Kidney tubule cell (primary cell): ENCODE measurements at regions not wholly inside any gene's neighbourhood (a gene's known extent, or its start where the extent isn't known, plus 50 kb on each side); places are given as distances from the start of the nearest gene placed in this dataset.
"Not testable (repeated sequence)": the region's sequence is repeated elsewhere in the genome, so short reads cannot be mapped to it uniquely, and the experiment has no call there.

Experiments
- DNase-seq: peaks from one replicate; pipeline ENCODE4 v3.0.0-alpha.2; 2018; ENCODE audit warnings: low spot score

GRCh38 chr22:22946131-22946530 lies 58.5 kb downstream of the IGLL5 start:
- DNase-seq = no peak

- no peak for DNase-seq
These were observed 61.3 kb downstream of the IGLL5 start for GRCh38 chr22:22948651-22949571.

GRCh38 chr22:22949953-22950352 lies 62.3 kb downstream of the IGLL5 start:
- DNase-seq = no peak

GRCh38 chr22:22951035-22951434 lies 63.4 kb downstream of the IGLL5 start:
- DNase-seq = no peak

GRCh38 chr22:22952531-22953280 lies 65.1 kb downstream of the IGLL5 start:
- DNase-seq = no peak

- no peak for DNase-seq
These were observed 66.2 kb downstream of the IGLL5 start for GRCh38 chr22:22953791-22954190.

- no peak for DNase-seq
These were observed 67.0 kb downstream of the IGLL5 start for GRCh38 chr22:22954656-22955055.

- DNase-seq = no peak
These were observed 67.7 kb downstream of the IGLL5 start for GRCh38 chr22:22955276-22955798.

- peak; percentile 65 for DNase-seq
These were observed 68.4 kb downstream of the IGLL5 start for GRCh38 chr22:22955866-22956535.

- no peak for DNase-seq
These were observed 69.5 kb downstream of the IGLL5 start for GRCh38 chr22:22957090-22957489.

- no peak for DNase-seq
These were observed 71.0 kb downstream of the IGLL5 start for GRCh38 chr22:22958621-22959020.

- DNase-seq = peak; percentile 73
These were observed 71.7 kb downstream of the IGLL5 start for GRCh38 chr22:22959147-22959827.

- DNase-seq = no peak
These were observed 72.7 kb downstream of the IGLL5 start for GRCh38 chr22:22960307-22960706.

GRCh38 chr22:22961574-22961973 lies 74.0 kb downstream of the IGLL5 start:
- no peak for DNase-seq

GRCh38 chr22:22968366-22968765 lies 80.8 kb downstream of the IGLL5 start:
- DNase-seq = no peak

- not testable (repeated sequence) for DNase-seq
These were observed 85.0 kb downstream of the IGLL5 start for GRCh38 chr22:22972605-22973004.

GRCh38 chr22:22973336-22973735 lies 85.7 kb downstream of the IGLL5 start:
- no peak for DNase-seq

GRCh38 chr22:22974156-22974555 lies 86.5 kb downstream of the IGLL5 start:
- no peak for DNase-seq

- no peak for DNase-seq
These were observed 87.4 kb downstream of the IGLL5 start for GRCh38 chr22:22974795-22975580.

GRCh38 chr22:22976033-22976922 lies 88.7 kb downstream of the IGLL5 start:
- DNase-seq = no peak
